Heart left ventricle (tissue), 16 donors: ENCODE measurements at regions not wholly inside any gene's neighbourhood (a gene's known extent, or its start where the extent isn't known, plus 50 kb on each side); places are given as distances from the start of the nearest gene placed in this dataset.

Source experiments
- ATAC-seq, 4 donors: fragments of 200-7000 bp; cut with Tn5 transposase; one replicate each; pipeline ENCODE4 v1.9.1; 2020 to 2022; ENCODE audit warnings: moderate library complexity in 4 of 4, mild to moderate bottlenecking in 3 of 4, moderate number of reproducible peaks in 1 of 4
- DNase-seq, 5 donors: peaks; one replicate each; pipeline ENCODE4 v3.0.0-alpha.2; 2020
- H3K27ac ChIP-seq, 12 donors: fragments of 200-600 bp; sonication (generic) in 4 of 12; one replicate each; pipeline versions ENCODE4 v1.5.0 to v1.8.0; 2016 to 2022; ENCODE audit warnings: mild to moderate bottlenecking in 2 of 12
- H3K27me3 ChIP-seq, 9 donors: fragments of 200-600 bp; sonication (generic) in 2 of 9; one replicate each; pipeline versions ENCODE4 v1.5.1 to v1.8.0; 2016 to 2022; ENCODE audit warnings: mild to moderate bottlenecking in 3 of 9
- H3K36me3 ChIP-seq, 9 donors: fragments of 200-600 bp; sonication (generic) in 2 of 9; one replicate each; pipeline versions ENCODE4 v1.5.0 to v1.8.0; 2018 to 2022; ENCODE audit warnings: mild to moderate bottlenecking in 2 of 9
- H3K4me1 ChIP-seq, 12 donors: fragments of 200-600 bp; sonication (generic) in 4 of 12; one replicate each; pipeline versions ENCODE4 v1.5.0 to v1.8.0; 2016 to 2022; ENCODE audit warnings: mild to moderate bottlenecking in 3 of 12
- H3K4me3 ChIP-seq, 12 donors: fragments of 200-600 bp; sonication (generic) in 4 of 12; one replicate each; pipeline versions ENCODE4 v1.5.0 to v1.8.0; 2017 to 2022; ENCODE audit warnings: mild to moderate bottlenecking in 9 of 12, moderate library complexity in 4 of 12
- H3K9me3 ChIP-seq, 12 donors: fragments of 200-600 bp; sonication (generic) in 4 of 12; one replicate each; pipeline versions ENCODE4 v1.5.0 to v1.8.0; 2016 to 2022; ENCODE audit warnings: mild to moderate bottlenecking in 1 of 12
- CTCF ChIP-seq, 12 donors: fragments of 200-600 bp; sonication (generic) in 4 of 12; IDR thresholded peaks; one replicate each; pipeline versions ENCODE4 v1.5.0 to v1.8.0; 2018 to 2022; ENCODE audit warnings: antibody characterized with exemption in 12 of 12, mild to moderate bottlenecking in 5 of 12
- POLR2A ChIP-seq, 2 donors: fragments of 450-650 bp; IDR thresholded peaks; one replicate each; pipeline ENCODE4 v1.6.1; 2017; ENCODE audit warnings: antibody characterized with exemption in 2 of 2, mild to moderate bottlenecking in 2 of 2, moderate library complexity in 2 of 2
- WGBS, 4 donors: extraction: QIAGEN DNeasy Blood & Tissue Kit in 2 of 4; methylation state at CpG; one replicate each; pipeline versions ENCODE4 v1.1.5 to v1.1.7; 2013 to 2018; 5-methylcytosine and 5-hydroxymethylcytosine counted together
- intact Hi-C, 10 donors: fragments of 100-400 bp; cut with DNase I; formaldehyde crosslinking; loops; one replicate each; pipeline versions ENCODE4 v1.11.1 to v1.14.2; 2022
- donor health status: ischemic (EF 13 %, LVEDD 7.1; RV severe dilation, severe dysfunction).
- donor health status: healthy with polysubstance abuse.
- donor health status: DM: no; HTN: yes; CAD: no.
- donor health status: DM: no; HTN: no; CAD: no.
- donor health status: ischemic (EF 25% LVEDD 6.9; RV normal size, moderate dysfunction).
- donor health status: ischemic (EF 25% LVEDD 5.7; RV mildly dilated, moderate dysfunction).
- donor health status: healthy.
- donor health status: DM: yes; HTN: yes; CAD: no.
- donor health status: ischemic (EF 35%, LVEDD 5.7; RV mildly dilated, moderate dysfunction).
- donor health status: nonischemic (EF 11% LVEDD 7.7; RV severe dilation, severe dysfunction).
- donor health status: DM: yes; HTN: yes; CAD: no.
- donor health status: PGD.
- donor health status: ischemic (EF 29% LVEDD 5.4; RV normal size, mild dysfunction).
- donor health status: nonischemic (EF 23%, LVEDD 6.1; RV moderate dilation, normal function).

GRCh38 chr7:18370633-18371032 is 124.9 kb upstream of the HDAC9 start:
- no peak overlapping the region for H3K4me3 ChIP-seq
- H3K36me3 ChIP-seq: no peaks in the 10 kb centered on the region
- intact Hi-C loops: no loop called here
- H3K27me3 ChIP-seq: no peaks in the 10 kb centered on the region
- H3K9me3 ChIP-seq: no peaks in the 10 kb centered on the region
- peaks cover 0 to 4% (median 0%) of the 10 kb centered on the region in 12 donors for H3K4me1 ChIP-seq
- 87 to 92% (median 91%) methylated on average over 5 of the region's 5 CpGs for WGBS, 4 donors
- ATAC-seq (no peak), DNase-seq (no peak)
- no peak overlapping the region for H3K27ac ChIP-seq
- TF ChIP-seq POLR2A (IDR thresholded peaks at IDR 0.05) (no peak), CTCF (IDR thresholded peaks at IDR 0.05) (no peak)

GRCh38 chr7:18378989-18379605 is 116.5 kb upstream of the HDAC9 start:
- Histone ChIP-seq H3K4me3 (no peak overlapping the region), H3K27me3 (no peaks in the 10 kb centered on the region), H3K27ac (no peak overlapping the region), H3K9me3 (no peaks in the 10 kb centered on the region), H3K36me3 (no peaks in the 10 kb centered on the region), H3K4me1 (peaks cover 0 to 3% (median 0%) of the 10 kb centered on the region in 12 donors)
- 85 to 89% (median 86%) methylated on average over 2 of the region's 2 CpGs for WGBS, 4 donors
- ATAC-seq (no peak), DNase-seq (no peak)
- intact Hi-C loops: no loop called here
- TF ChIP-seq CTCF (IDR thresholded peaks at IDR 0.05): no peak
- TF ChIP-seq POLR2A (IDR thresholded peaks at IDR 0.05): no peak

GRCh38 chr7:18384491-18385143 is 110.9 kb upstream of the HDAC9 start:
- Histone ChIP-seq H3K36me3 (no peaks in the 10 kb centered on the region), H3K4me1 (peaks cover 0 to 29% (median 9%) of the 10 kb centered on the region in 12 donors), H3K9me3 (no peaks in the 10 kb centered on the region), H3K4me3 (no peak overlapping the region), H3K27ac (no peak overlapping the region), H3K27me3 (no peaks in the 10 kb centered on the region)
- DNase-seq: no peak
- WGBS, 4 donors: 96 to 100% (median 97%) methylated on average over 1 of the region's 1 CpG
- TF ChIP-seq POLR2A (IDR thresholded peaks at IDR 0.05): no peak
- TF ChIP-seq CTCF (IDR thresholded peaks at IDR 0.05): no peak
- ATAC-seq: no peak
- intact Hi-C loops: loop anchor here in 1 of 10 donors (10.0 kb wide), 1 partner anchor 110 kb away; the partner anchor contains the start of gene HDAC9

- ATAC-seq (no peak), DNase-seq (no peak)
- Histone ChIP-seq H3K36me3 (no peaks in the 10 kb centered on the region), H3K27ac (no peak overlapping the region), H3K9me3 (no peaks in the 10 kb centered on the region), H3K4me3 (no peak overlapping the region), H3K27me3 (no peaks in the 10 kb centered on the region), H3K4me1 (peaks cover 0 to 47% (median 18%) of the 10 kb centered on the region in 12 donors)
- no peak for TF ChIP-seq CTCF (IDR thresholded peaks at IDR 0.05)
- TF ChIP-seq POLR2A (IDR thresholded peaks at IDR 0.05): no peak
- 75 to 90% (median 80%) methylated on average over 4 of the region's 4 CpGs for WGBS, 4 donors
- intact Hi-C loops: loop anchor here in 1 of 10 donors (10.0 kb wide), 1 partner anchor 108 kb away; the partner anchor contains the start of gene HDAC9
Observed at GRCh38 chr7:18386607-18387006, 108.9 kb upstream of the HDAC9 start.
